GM20000 (cell line): ENCODE measurements at regions not wholly inside any gene's neighbourhood (a gene's known extent, or its start where the extent isn't known, plus 50 kb on each side); places are given as distances from the start of the nearest gene placed in this dataset.
"Not testable (repeated sequence)": the region's sequence is repeated elsewhere in the genome, so short reads cannot be mapped to it uniquely, and the experiment has no call there.

Source experiments
- DNase-seq: peaks from one replicate; pipeline ENCODE4 v3.0.0; 2012; ENCODE audit warnings: low spot score
- CTCF ChIP-seq: IDR thresholded peaks from 2 replicates; pipeline ENCODE4 v1.5.1; 2012; ENCODE audit warnings: mild to moderate bottlenecking, control low read depth; ENCODE audit errors: extremely low read depth, missing control alignments

GRCh38 chr14:59131938-59132795 lies 56.3 kb upstream of the DAAM1 start:
- DNase-seq, result no peak
- no peak for TF ChIP-seq CTCF

- DNase-seq, result no peak
- no peak for TF ChIP-seq CTCF
These were observed 55.5 kb upstream of the DAAM1 start for GRCh38 chr14:59132796-59133494.

GRCh38 chr14:59133709-59134108 lies 54.8 kb upstream of the DAAM1 start:
- DNase-seq, result no peak
- TF ChIP-seq CTCF, result no peak

GRCh38 chr14:59134307-59134706 lies 54.2 kb upstream of the DAAM1 start:
- TF ChIP-seq CTCF, result no peak
- DNase-seq, result no peak

- TF ChIP-seq CTCF, result no peak
- DNase-seq, result no peak
These were observed 51.2 kb upstream of the DAAM1 start for GRCh38 chr14:59137256-59137655.

- DNase-seq, result not testable (repeated sequence)
These were observed 49.9 kb upstream of the DAAM1 start for GRCh38 chr14:59138576-59138975.
